ENCODE measurements at regions not wholly inside any gene's neighbourhood (a gene's known extent, or its start where the extent isn't known, plus 50 kb on each side); places are given as distances from the start of the nearest gene placed in this dataset.

DNA sequence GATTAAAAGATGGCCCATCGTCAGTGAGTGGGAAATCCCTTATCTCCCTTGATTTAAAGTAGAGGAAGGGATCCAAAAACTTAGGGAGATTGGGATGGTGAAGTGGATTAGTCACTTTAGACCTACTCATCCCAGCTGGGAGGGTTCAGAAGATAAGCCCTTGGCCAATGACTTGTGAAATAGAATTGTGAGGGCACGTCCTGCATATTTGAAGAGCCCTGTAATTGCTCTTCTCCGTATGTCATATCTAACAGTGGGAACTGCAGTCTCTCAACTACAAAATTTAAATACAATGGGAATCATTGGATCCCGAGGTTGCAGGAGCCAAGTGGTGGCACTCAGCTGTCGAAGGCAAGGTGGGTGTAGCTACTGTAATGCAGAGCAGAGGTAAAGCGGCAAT lies 65.4 kb upstream of the C9orf72 start:
- no peak overlapping the region for H3K4me3 ChIP-seq
- 61 to 64% methylated on average over 6 of the region's 6 CpGs for whole genome bisulfite sequencing, 2 donors
- H3K36me3 ChIP-seq = no peaks in the 10 kb centered on the region
- H3K9me3 ChIP-seq = no peaks in the 10 kb centered on the region
- H3K4me1 ChIP-seq = peaks cover 0 to 11% (median 0%) of the 10 kb centered on the region in 9 donors
- DNase-seq (no peak), ATAC-seq (no peak)
- TF ChIP-seq, protein P1, sequence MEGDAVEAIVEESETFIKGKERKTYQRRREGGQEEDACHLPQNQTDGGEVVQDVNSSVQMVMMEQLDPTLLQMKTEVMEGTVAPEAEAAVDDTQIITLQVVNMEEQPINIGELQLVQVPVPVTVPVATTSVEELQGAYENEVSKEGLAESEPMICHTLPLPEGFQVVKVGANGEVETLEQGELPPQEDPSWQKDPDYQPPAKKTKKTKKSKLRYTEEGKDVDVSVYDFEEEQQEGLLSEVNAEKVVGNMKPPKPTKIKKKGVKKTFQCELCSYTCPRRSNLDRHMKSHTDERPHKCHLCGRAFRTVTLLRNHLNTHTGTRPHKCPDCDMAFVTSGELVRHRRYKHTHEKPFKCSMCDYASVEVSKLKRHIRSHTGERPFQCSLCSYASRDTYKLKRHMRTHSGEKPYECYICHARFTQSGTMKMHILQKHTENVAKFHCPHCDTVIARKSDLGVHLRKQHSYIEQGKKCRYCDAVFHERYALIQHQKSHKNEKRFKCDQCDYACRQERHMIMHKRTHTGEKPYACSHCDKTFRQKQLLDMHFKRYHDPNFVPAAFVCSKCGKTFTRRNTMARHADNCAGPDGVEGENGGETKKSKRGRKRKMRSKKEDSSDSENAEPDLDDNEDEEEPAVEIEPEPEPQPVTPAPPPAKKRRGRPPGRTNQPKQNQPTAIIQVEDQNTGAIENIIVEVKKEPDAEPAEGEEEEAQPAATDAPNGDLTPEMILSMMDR (IDR thresholded peaks at IDR 0.05) = no peak
- intact Hi-C loops (cut with DNase I) = no loop called here
- H3K27me3 ChIP-seq = peaks cover 0 to 2% (median 0%) of the 10 kb centered on the region in 7 donors
- H3K27ac ChIP-seq = no peak overlapping the region

DNA sequence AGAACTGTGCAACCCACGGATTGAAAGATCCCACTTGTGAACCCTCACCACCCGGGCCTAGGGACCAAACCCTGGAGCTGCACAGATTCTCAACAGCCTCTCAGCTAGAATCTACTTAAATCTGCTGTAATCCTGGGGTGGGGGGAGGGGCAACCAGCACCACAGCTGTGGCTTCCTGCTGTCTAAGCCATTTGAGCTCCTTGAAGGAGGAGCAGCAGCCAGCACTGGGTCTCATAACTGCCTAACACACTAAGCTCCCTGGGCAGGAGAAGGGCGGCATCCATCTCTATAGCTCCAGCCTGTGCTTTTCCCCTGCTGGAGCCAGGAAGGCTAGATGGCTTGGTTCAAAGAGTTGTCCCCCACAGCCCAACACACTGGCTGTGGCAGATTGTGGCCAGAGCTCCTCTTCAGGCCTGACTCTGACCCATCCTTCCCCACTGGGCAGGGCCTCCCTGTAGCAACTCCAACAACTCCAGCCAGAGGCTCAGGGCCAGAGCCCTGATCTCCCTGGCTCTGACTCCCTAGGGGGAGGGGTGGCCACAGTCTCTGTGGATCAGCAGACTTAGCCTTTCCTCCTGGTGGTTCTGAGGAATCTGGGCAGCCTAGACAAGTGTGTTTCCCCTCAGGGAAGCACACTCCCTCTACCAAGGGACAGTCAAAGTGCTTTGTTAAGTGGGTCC lies 72.0 kb upstream of the C9orf72 start:
- peaks cover 0 to 9% (median 0%) of the 10 kb centered on the region in 11 donors for H3K9me3 ChIP-seq
- WGBS, 2 donors = 51 to 58% methylated on average over 3 of the region's 3 CpGs
- no peak overlapping the region for H3K4me3 ChIP-seq
- no peak for DNase-seq
- intact Hi-C loops (cut with DNase I) = no loop called here
- no peaks in the 10 kb centered on the region for H3K27me3 ChIP-seq
- TF ChIP-seq, protein P1 (IDR thresholded peaks at IDR 0.05) = no peak
- H3K27ac ChIP-seq = no peak overlapping the region
- H3K36me3 ChIP-seq = no peaks in the 10 kb centered on the region
- H3K4me1 ChIP-seq = peaks cover 0 to 6% (median 0%) of the 10 kb centered on the region in 9 donors
- ATAC-seq = no peak

- DNase-seq = no peak
- WGBS, 2 donors = 78 to 95% methylated on average over 1 of the region's 1 CpG
Observed at GRCh38 chr9:27653246-27653645, 80.0 kb upstream of the C9orf72 start.

GRCh38 chr9:27653957-27654356 lies 80.7 kb upstream of the C9orf72 start:
- Histone ChIP-seq H3K36me3 (no peaks in the 10 kb centered on the region), H3K27ac (no peak overlapping the region), H3K4me1 (no peaks in the 10 kb centered on the region), H3K27me3 (no peaks in the 10 kb centered on the region), H3K4me3 (no peak overlapping the region), H3K9me3 (peaks cover 0 to 4% (median 0%) of the 10 kb centered on the region in 11 donors)
- intact Hi-C loops (cut with DNase I) = loop anchor here in 1 of 10 donors (1.0 kb wide), 1 partner anchor 12 kb away; no protein-coding TSS in a partner anchor
- DNase-seq = no peak
- TF ChIP-seq, protein P1 (IDR thresholded peaks at IDR 0.05) = no peak
- ATAC-seq = no peak
- 60 to 92% methylated on average over 3 of the region's 3 CpGs for WGBS, 2 donors

More at GRCh38 chr9:27653246-27653645, 80.0 kb upstream of the C9orf72 start:
- no peaks in the 10 kb centered on the region for H3K4me1 ChIP-seq
- H3K9me3 ChIP-seq = peaks cover 0 to 7% (median 0%) of the 10 kb centered on the region in 11 donors
- H3K4me3 ChIP-seq = no peak overlapping the region
- H3K36me3 ChIP-seq = no peaks in the 10 kb centered on the region
- intact Hi-C loops (cut with DNase I) = no loop called here
- TF ChIP-seq, protein P1 (IDR thresholded peaks at IDR 0.05) = no peak
- H3K27me3 ChIP-seq = no peaks in the 10 kb centered on the region
- no peak overlapping the region for H3K27ac ChIP-seq
- no peak for ATAC-seq
